RPMI7951 (cell line): ENCODE measurements at regions not wholly inside any gene's neighbourhood (a gene's known extent, or its start where the extent isn't known, plus 50 kb on each side); places are given as distances from the start of the nearest gene placed in this dataset.

Source experiments
- DNase-seq: peaks from one replicate; pipeline ENCODE4 v3.0.0-alpha.2; 2012; ENCODE audit warnings: low read depth

DNA sequence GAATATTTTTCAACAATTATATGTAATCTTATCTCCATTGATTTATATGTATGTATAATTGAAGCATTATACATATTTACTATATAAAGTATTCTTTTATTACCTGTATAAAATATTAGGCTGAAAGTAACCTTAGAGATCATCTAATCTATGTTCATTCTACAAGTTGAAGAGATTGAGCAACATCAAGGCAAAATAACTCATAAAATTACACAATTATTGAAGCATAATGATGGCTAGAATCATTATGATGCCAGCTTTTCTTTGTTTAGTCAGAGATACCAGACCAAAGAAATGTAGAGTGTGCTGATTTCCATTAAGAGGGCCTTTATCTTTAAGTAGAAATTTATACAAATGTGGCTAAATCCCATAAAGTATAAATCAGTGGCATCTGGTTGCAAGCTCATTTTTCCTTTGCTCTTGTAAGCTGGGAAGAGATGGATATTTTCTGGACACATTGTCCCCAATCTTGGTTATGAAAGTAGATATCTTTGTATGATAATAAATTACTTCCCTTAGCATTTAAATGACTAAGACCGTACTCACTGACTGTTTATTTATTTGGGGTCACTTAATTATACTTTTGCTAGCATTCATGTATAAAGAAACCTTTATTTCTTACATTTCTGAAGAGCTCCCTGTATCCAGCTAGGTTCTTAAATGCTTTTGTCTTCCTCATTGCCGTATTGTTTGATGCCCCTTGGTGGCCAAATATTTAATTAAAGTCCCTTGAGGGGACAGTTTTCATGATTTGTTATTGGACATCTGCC is 339.8 kb downstream of the PCDH7 start:
- peak; percentile 24 for DNase-seq

DNA sequence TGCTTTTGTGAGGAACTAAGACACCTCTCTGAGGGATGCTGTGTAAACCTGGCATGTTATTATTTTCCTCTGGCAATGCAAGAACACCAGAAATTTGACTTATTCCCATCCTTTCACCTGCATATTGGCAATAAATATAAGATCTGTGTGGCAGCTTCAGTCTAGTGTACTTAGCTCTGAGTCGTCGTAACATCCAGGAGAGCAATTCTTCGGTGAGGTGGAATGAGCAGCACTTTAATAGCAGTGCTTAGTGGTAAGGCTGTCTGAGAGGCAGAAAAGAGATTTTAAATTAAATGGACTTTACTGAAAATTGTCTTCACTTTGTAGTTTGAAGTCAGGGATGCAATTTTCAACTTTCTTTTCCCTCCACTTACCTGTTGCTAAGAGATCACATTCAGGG is 344.9 kb downstream of the PCDH7 start:
- DNase-seq, result no peak

GRCh38 chr4:31068257-31069075 is 348.3 kb downstream of the PCDH7 start:
- DNase-seq, result no peak

DNA sequence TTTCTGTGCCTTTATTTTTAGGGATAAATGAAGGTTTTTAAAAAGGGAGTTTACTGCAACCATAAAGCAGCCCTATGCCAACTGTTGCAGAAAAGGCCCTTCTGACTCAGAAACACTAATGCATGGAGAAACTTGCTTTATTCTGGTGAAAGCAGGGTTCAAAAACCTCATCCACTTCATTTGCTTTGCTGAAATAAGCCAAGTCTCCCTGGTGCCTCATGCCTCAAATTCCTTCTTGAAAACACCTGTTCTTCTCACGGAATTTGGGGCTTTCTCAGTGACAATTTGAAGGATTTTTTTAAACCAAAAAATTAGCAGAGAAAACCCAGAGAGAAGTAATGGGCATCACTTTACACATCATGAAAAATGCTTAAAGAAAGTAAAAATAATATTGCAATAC is 349.0 kb downstream of the PCDH7 start:
- no peak for DNase-seq

GRCh38 chr4:31071508-31072486 is 351.6 kb downstream of the PCDH7 start:
- no peak for DNase-seq

- no peak for DNase-seq
These were observed 355.8 kb downstream of the PCDH7 start for GRCh38 chr4:31075969-31076368.

DNA sequence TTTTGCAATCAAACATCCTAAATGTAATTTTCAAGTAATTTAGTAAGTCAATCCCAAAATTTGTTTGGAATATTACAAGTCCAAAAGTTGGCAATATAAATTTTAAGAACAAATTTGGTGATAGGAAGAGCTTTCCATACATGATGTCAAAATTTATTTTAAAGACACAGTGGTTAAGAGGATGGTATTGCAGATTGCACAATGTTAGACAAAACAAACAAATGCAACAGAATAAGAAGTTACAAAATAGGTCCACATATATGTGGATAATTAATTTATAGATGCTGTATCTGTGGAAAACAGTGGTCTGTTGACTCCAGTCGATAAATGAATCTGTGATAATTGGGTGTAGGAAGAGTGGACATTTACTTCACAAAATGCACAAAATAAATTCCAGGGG is 358.5 kb downstream of the PCDH7 start:
- DNase-seq, result no peak

GRCh38 chr4:31080887-31081286 is 360.7 kb downstream of the PCDH7 start:
- no peak for DNase-seq

DNA sequence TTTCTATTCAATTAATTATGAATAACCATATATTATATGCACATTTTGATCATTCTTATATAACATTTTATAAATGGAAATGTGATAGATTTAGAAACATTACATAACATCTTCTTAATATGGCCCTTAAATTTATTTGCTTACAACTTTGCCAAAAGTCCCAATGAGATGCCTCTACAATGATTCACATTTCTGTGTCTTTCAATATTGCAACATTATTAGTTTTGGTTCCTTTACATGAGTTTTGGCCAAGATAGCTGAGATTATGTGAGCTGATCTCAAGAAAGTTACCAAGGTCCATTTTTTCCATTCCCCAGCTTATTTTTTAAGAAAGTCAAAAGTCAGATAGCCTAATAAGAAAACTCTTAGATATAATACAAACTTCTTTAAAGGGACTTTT is 361.2 kb downstream of the PCDH7 start:
- no peak for DNase-seq

- DNase-seq, result no peak
These were observed 363.3 kb downstream of the PCDH7 start for GRCh38 chr4:31083456-31083855.

GRCh38 chr4:31084806-31085416 is 364.7 kb downstream of the PCDH7 start:
- no peak for DNase-seq

GRCh38 chr4:31085689-31086088 is 365.5 kb downstream of the PCDH7 start:
- no peak for DNase-seq

DNA sequence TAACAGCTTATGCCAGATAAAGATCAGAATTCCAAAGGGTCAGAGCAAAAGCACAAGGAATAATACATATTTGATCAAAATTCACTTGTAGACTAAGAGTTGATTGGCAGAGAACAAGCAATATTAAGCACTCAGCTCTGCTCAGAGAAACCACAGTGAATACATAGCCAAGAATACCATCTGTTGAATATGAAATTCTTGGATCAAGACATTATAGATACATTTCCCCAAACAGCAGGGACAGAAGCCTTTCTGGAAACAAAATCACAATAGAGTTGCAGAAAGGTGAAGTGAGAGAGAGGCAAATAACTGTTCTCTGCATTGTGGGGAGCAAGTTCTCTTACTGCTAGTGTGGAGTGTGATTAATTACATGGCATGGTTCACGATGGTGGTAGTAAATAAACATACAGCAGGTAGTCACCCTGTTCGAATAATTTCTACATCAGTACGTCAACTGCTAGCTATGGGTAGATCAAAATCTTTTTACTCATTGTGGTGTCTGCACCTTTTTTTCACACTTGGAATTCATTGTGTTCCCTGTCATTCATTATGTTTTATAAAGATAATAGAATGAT is 366.7 kb downstream of the PCDH7 start:
- no peak for DNase-seq

GRCh38 chr4:31088600-31089230 is 368.5 kb downstream of the PCDH7 start:
- no peak for DNase-seq

DNA sequence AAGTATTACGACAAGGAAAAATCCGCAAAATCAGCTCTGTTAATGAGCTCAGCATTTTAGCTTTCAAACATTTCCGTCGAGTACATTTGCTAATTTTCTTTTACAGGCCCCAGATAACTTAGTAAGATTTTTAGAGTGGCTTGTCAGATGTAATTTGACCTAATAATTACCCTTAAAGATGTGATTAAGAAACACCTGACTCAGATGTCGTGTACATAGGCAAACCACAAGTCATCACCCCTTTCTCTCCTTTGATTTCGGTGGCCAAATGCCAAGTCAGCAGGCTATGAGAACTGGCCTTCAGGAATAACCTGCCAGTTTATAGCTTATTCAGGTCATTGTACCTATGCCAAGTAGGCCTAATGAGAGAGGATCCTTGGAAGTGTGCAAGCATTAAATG is 369.6 kb downstream of the PCDH7 start:
- DNase-seq, result no peak

DNA sequence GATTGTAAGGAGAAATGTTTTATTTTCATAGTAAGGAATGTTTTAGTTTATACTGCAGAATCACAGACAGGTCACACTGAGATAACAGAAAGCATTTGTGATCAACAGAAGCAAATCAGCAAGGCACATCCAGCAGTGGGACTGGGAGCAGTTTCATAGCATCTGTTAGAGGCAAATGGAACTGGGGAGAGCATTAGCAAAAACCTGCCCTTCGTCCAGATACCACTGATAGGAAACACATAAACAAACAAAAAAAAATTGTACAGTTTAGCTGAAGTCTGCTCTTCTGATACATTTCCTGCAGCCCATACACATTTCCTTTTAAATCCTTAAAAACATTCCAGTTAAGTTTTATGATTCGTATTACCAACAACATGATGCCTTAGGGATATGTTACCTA is 374.3 kb downstream of the PCDH7 start:
- DNase-seq, result no peak

DNA sequence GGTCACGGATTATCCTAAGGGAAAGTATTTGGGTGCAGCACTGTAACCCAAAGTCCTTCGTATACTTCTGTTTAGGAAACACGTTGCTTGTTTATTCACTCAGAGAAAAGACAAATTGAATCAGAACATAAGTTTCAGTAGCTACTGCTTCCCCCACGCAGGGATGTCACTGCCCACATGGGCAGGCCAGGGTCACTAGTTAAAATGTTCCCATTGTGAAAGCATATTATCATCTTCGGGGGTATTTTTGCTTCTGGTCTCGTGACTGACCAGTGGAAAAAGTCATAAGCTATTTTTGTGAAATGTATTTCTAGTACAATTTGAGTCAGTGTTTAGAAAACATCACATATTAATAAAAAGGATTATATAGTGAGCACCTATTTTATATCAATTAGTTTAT is 377.8 kb downstream of the PCDH7 start:
- DNase-seq, result no peak

GRCh38 chr4:31100536-31100935 is 380.4 kb downstream of the PCDH7 start:
- no peak for DNase-seq

DNA sequence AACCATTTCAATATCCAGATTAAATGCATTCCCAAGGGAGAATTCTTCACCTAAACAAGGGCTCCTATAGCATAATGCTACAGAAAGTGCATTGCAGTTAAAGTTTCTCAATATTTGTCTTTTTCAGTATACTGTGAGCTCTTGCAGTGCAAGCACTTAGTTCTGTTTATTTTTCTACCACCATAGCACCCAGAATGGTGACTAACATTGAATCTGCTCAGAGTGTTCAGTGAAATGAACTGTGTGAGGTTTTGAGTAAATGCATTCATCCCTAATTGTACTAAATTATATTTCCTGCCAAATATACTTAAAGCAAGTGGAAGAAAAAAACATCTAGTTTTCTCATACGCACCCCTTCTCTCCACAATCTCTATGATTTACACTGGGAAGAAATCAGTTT is 383.9 kb downstream of the PCDH7 start:
- DNase-seq, result no peak

DNA sequence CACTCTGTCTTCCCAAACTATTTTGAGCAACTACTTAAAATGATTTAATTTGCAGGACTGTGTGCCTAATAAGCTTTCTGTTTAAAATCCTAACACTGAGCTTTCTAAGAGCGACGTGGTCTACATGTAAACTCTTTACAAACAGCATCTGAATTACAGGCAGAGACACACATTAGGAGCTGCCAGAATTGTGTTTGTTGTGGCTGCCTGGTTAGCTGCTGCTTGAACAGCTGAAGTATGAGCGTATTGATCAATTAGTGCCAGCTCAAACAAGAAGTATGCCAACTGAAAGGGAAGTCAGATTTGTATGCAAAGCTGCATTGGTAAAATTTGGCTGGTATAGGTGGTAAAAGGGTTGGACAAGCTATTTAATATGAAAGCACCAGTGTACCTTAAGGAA is 384.4 kb downstream of the PCDH7 start:
- DNase-seq, result no peak

DNA sequence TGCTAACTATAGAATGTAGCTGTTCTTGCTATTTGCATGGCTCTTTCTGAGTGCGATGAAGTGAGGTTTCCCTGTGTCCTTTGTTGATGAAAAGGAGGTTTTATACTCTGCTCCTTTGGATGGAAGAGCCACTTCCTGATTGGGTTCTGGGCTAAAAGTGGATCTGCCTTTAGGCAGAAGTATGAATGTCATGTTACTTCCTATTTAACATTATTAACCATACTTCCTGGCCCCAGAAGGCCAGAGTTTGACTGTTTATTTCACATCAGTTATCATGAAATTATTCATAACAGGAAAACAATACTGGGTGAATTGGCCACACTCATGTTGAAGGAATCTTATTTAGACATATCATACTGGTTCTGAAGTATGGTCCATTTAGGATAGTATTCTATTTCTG is 386.2 kb downstream of the PCDH7 start:
- peak; percentile 10 for DNase-seq
